ENCODE measurements at regions not wholly inside any gene's neighbourhood (a gene's known extent, or its start where the extent isn't known, plus 50 kb on each side); places are given as distances from the start of the nearest gene placed in this dataset.

DNA sequence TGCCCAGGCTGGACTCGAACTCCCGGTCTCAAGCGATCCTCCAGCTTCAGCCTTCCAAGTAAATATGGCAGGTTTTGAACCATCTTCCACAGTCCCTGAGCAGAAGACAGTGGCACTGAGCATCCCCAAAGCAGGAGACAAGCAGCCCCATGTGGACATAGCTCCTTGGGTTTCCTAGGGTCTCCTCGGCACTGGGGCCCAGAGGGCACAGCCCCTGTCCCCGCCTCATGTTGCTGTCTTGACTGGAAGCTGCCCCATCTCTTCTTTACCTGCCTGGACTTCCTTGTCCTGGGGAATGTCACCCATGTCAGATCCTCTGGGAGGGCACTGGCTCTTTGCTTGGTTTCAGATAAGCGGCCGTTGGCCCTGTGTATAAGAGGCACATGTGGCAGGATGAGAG, 263.7 kb upstream of the RAB4A start:
- TF ChIP-seq POLR2A (IDR thresholded peaks at IDR 0.05; ENCODE audit: low read depth, low read length) (no peak), POLR2AphosphoS5 (IDR thresholded peaks at IDR 0.05; ENCODE audit: low read depth, low read length) (no peak), TAF1 (IDR thresholded peaks at IDR 0.05; ENCODE audit: low read depth, low read length) (no peak)

Measured in GM12891 (cell line).